ENCODE measurements at regions not wholly inside any gene's neighbourhood (a gene's known extent, or its start where the extent isn't known, plus 50 kb on each side); places are given as distances from the start of the nearest gene placed in this dataset.

- TF ChIP-seq CTCF (IDR thresholded peaks at IDR 0.05) (no peak), POLR2A (IDR thresholded peaks at IDR 0.05) (no peak)
- intact Hi-C loops (cut with DNase I): no loop called here
- H3K4me1 ChIP-seq: no peaks in the 10 kb centered on the region
- H3K9me3 ChIP-seq: no peaks in the 10 kb centered on the region
- H3K27ac ChIP-seq: no peak overlapping the region
- WGBS, 2 donors: 65 to 76% methylated on average over 5 of the region's 5 CpGs
- no peaks in the 10 kb centered on the region for H3K27me3 ChIP-seq
- H3K4me3 ChIP-seq (replicated peaks in 1 of 3): no peak overlapping the region
- DNase-seq: no peak
- no peaks in the 10 kb centered on the region for H3K36me3 ChIP-seq
Observed at GRCh38 chr5:126100767-126101166, 322.4 kb upstream of the GRAMD2B start.

- intact Hi-C loops (cut with DNase I): no loop called here
- no peaks in the 10 kb centered on the region for H3K36me3 ChIP-seq
- no peak overlapping the region for H3K27ac ChIP-seq
- no peak for DNase-seq
- H3K9me3 ChIP-seq: no peaks in the 10 kb centered on the region
- WGBS, 2 donors: 83 to 90% methylated on average over 4 of the region's 4 CpGs
- no peaks in the 10 kb centered on the region for H3K27me3 ChIP-seq
- H3K4me3 ChIP-seq (replicated peaks in 1 of 3): no peak overlapping the region
- H3K4me1 ChIP-seq: no peaks in the 10 kb centered on the region
- no peak for TF ChIP-seq CTCF (IDR thresholded peaks at IDR 0.05)
- TF ChIP-seq POLR2A (IDR thresholded peaks at IDR 0.05): no peak
Observed at GRCh38 chr5:126101901-126102300, 321.3 kb upstream of the GRAMD2B start.

- no peaks in the 10 kb centered on the region for H3K4me1 ChIP-seq
- intact Hi-C loops (cut with DNase I): no loop called here
- TF ChIP-seq POLR2A (IDR thresholded peaks at IDR 0.05) (no peak), CTCF (IDR thresholded peaks at IDR 0.05) (no peak)
- no peak overlapping the region for H3K27ac ChIP-seq
- H3K9me3 ChIP-seq: no peaks in the 10 kb centered on the region
- H3K36me3 ChIP-seq: no peaks in the 10 kb centered on the region
- no peak for DNase-seq
- no peak overlapping the region for H3K4me3 ChIP-seq (replicated peaks in 1 of 3)
- no peaks in the 10 kb centered on the region for H3K27me3 ChIP-seq
Observed at GRCh38 chr5:126103050-126103449, 320.2 kb upstream of the GRAMD2B start.

GRCh38 chr5:126103868-126104267 is 319.3 kb upstream of the GRAMD2B start:
- DNase-seq: no peak
- no peaks in the 10 kb centered on the region for H3K4me1 ChIP-seq
- no peak for TF ChIP-seq POLR2A (IDR thresholded peaks at IDR 0.05)
- no peak for TF ChIP-seq CTCF (IDR thresholded peaks at IDR 0.05)
- intact Hi-C loops (cut with DNase I): no loop called here
- H3K4me3 ChIP-seq (replicated peaks in 1 of 3): no peak overlapping the region
- no peaks in the 10 kb centered on the region for H3K9me3 ChIP-seq
- 71 to 89% methylated on average over 1 of the region's 1 CpG for WGBS, 2 donors
- H3K36me3 ChIP-seq: no peaks in the 10 kb centered on the region
- H3K27ac ChIP-seq: no peak overlapping the region
- no peaks in the 10 kb centered on the region for H3K27me3 ChIP-seq

- no peaks in the 10 kb centered on the region for H3K4me1 ChIP-seq
- TF ChIP-seq POLR2A (IDR thresholded peaks at IDR 0.05) (no peak), CTCF (IDR thresholded peaks at IDR 0.05) (no peak)
- no peak overlapping the region for H3K4me3 ChIP-seq (replicated peaks in 1 of 3)
- no peaks in the 10 kb centered on the region for H3K27me3 ChIP-seq
- H3K36me3 ChIP-seq: no peaks in the 10 kb centered on the region
- H3K27ac ChIP-seq: no peak overlapping the region
- H3K9me3 ChIP-seq: no peaks in the 10 kb centered on the region
- DNase-seq: no peak
- intact Hi-C loops (cut with DNase I): no loop called here
Observed at GRCh38 chr5:126104341-126104740, 318.9 kb upstream of the GRAMD2B start.
